ENCODE measurements at regions not wholly inside any gene's neighbourhood (a gene's known extent, or its start where the extent isn't known, plus 50 kb on each side); places are given as distances from the start of the nearest gene placed in this dataset.

GRCh38 chr2:194824450-194824849 is 832.6 kb upstream of the SLC39A10 start:
- H3K27me3 Mint-ChIP-seq (ENCODE audit: low read depth) = no peaks in the 10 kb centered on the region
- H3K4me1 Mint-ChIP-seq = no peaks in the 10 kb centered on the region
- ChIA-PET POLR2A (no interaction called here), CTCF (no interaction called here)
- ATAC-seq = no peak
- DNase-seq (ENCODE audit: low spot score) = no peak
- no peaks in the 10 kb centered on the region for H3K36me3 Mint-ChIP-seq
- no peak for TF ChIP-seq ZNF396 (CRISPR knock-in tag; IDR thresholded peaks at IDR 0.05; ENCODE audit: borderline replicate concordance)
- no peak for TF ChIP-seq TEAD4 (CRISPR knock-in tag; IDR thresholded peaks at IDR 0.05)
- no peak for TF ChIP-seq JUN (CRISPR knock-in tag; IDR thresholded peaks at IDR 0.05)
- no peak for TF ChIP-seq ZNF416 (CRISPR knock-in tag; IDR thresholded peaks at IDR 0.05)
- TF ChIP-seq MLX (CRISPR knock-in tag; IDR thresholded peaks at IDR 0.05) = no peak
- TF ChIP-seq USF2 (CRISPR knock-in tag; IDR thresholded peaks at IDR 0.05) = no peak
- no peak for TF ChIP-seq RELA (CRISPR knock-in tag; IDR thresholded peaks at IDR 0.05; ENCODE audit: borderline replicate concordance)
- TF ChIP-seq AR (CRISPR knock-in tag; IDR thresholded peaks at IDR 0.05) = no peak
- no peak for TF ChIP-seq MAX (CRISPR knock-in tag; IDR thresholded peaks at IDR 0.05)
- no peak for TF ChIP-seq FOXK1 (CRISPR knock-in tag; IDR thresholded peaks at IDR 0.05)
- no peak for TF ChIP-seq PREB (CRISPR knock-in tag; IDR thresholded peaks at IDR 0.05; ENCODE audit: borderline replicate concordance)
- no peak for TF ChIP-seq ETV6 (CRISPR knock-in tag; IDR thresholded peaks at IDR 0.05)
- TF ChIP-seq NR1H2 (CRISPR knock-in tag; IDR thresholded peaks at IDR 0.05) = no peak
- no peak for TF ChIP-seq CTCF (IDR thresholded peaks at IDR 0.05)
- TF ChIP-seq RORB (CRISPR knock-in tag; IDR thresholded peaks at IDR 0.05) = no peak
- no peak for TF ChIP-seq ERG (CRISPR knock-in tag; IDR thresholded peaks at IDR 0.05)
- no peaks in the 10 kb centered on the region for H3K9me3 Mint-ChIP-seq
- H3K4me3 Mint-ChIP-seq = no peak overlapping the region
- no peak overlapping the region for H3K27ac Mint-ChIP-seq

- Mint-ChIP-seq H3K36me3 (no peaks in the 10 kb centered on the region), H3K4me3 (no peak overlapping the region), H3K9me3 (no peaks in the 10 kb centered on the region), H3K27ac (no peak overlapping the region), H3K27me3 (ENCODE audit: low read depth) (no peaks in the 10 kb centered on the region), H3K4me1 (no peaks in the 10 kb centered on the region)
- ATAC-seq (no peak), DNase-seq (ENCODE audit: low spot score) (no peak)
- POLR2A ChIA-PET = no interaction called here
- CTCF ChIA-PET = no interaction called here
- no peak for TF ChIP-seq ATF1 (CRISPR knock-in tag; IDR thresholded peaks at IDR 0.05)
- no peak for TF ChIP-seq USF2 (CRISPR knock-in tag; IDR thresholded peaks at IDR 0.05)
- TF ChIP-seq TEAD4 (CRISPR knock-in tag; IDR thresholded peaks at IDR 0.05) = no peak
Observed at GRCh38 chr2:194822657-194823056, 834.4 kb upstream of the SLC39A10 start.

Data from WTC11 (cell line).